AG09309 (cell line): ENCODE measurements at regions not wholly inside any gene's neighbourhood (a gene's known extent, or its start where the extent isn't known, plus 50 kb on each side); places are given as distances from the start of the nearest gene placed in this dataset.
A peak's percentile ranks its signal among the peaks of the same experiment; 100 is the strongest.

Experiments
- DNase-seq: peaks from one replicate; pipeline ENCODE4 v3.0.0-alpha.2; 2010; ENCODE audit warnings: low read depth
- H3K4me3 ChIP-seq: 2 replicates; pipeline ENCODE4 v1.5.1; 2011; ENCODE audit warnings: mild to moderate bottlenecking, low read depth, low read length, moderate library complexity; ENCODE audit not compliant: control insufficient read depth
- CTCF ChIP-seq: IDR thresholded peaks from 2 replicates; pipeline ENCODE4 v1.5.1; 2011; ENCODE audit warnings: mild to moderate bottlenecking, low read depth, low read length, inconsistent platforms; ENCODE audit not compliant: insufficient read depth, control insufficient read depth; ENCODE audit errors: missing control alignments

- H3K4me3 ChIP-seq: no peak overlapping the region
- no peak for DNase-seq
- TF ChIP-seq CTCF: no peak
These were observed 379.4 kb upstream of the TNRC6C start for GRCh38 chr17:77579131-77579530.

- DNase-seq: no peak
- no peak overlapping the region for H3K4me3 ChIP-seq
- no peak for TF ChIP-seq CTCF
These were observed 378.8 kb upstream of the TNRC6C start for GRCh38 chr17:77579682-77580081.

GRCh38 chr17:77580531-77581270, 377.8 kb upstream of the TNRC6C start:
- TF ChIP-seq CTCF: no peak
- no peak overlapping the region for H3K4me3 ChIP-seq
- no peak for DNase-seq

- no peak for TF ChIP-seq CTCF
- H3K4me3 ChIP-seq: no peak overlapping the region
- peak; percentile 34 for DNase-seq
These were observed 377.0 kb upstream of the TNRC6C start for GRCh38 chr17:77581480-77581879.

GRCh38 chr17:77585142-77585860, 373.2 kb upstream of the TNRC6C start:
- no peak for DNase-seq
- no peak overlapping the region for H3K4me3 ChIP-seq
- no peak for TF ChIP-seq CTCF

- no peak for DNase-seq
- no peak overlapping the region for H3K4me3 ChIP-seq
- TF ChIP-seq CTCF: no peak
These were observed 367.4 kb upstream of the TNRC6C start for GRCh38 chr17:77590951-77591735.
